ENCODE measurements at regions not wholly inside any gene's neighbourhood (a gene's known extent, or its start where the extent isn't known, plus 50 kb on each side); places are given as distances from the start of the nearest gene placed in this dataset.

- TF ChIP-seq CTCF (conservative IDR thresholded peaks at IDR 0.05 in 1 of 2, IDR thresholded peaks at IDR 0.05 in 1 of 2; ENCODE audit: extremely low read depth in 1 of 2, insufficient read depth in 1 of 2, low read depth in 1 of 2, low read length in 2 of 2) (no peak), EZH2 (IDR thresholded peaks at IDR 0.05; ENCODE audit: borderline replicate concordance, low read length) (no peak)
Observed at GRCh38 chr6:155980014-155980767, 524.6 kb upstream of the NOX3 start.

Measured in mammary epithelial cell (primary cell).